Epithelial cell of esophagus (primary cell): ENCODE measurements at regions not wholly inside any gene's neighbourhood (a gene's known extent, or its start where the extent isn't known, plus 50 kb on each side); places are given as distances from the start of the nearest gene placed in this dataset.
A peak's percentile ranks its signal among the peaks of the same experiment; 100 is the strongest.

Experiments
- DNase-seq: peaks from one replicate; pipeline ENCODE4 v3.0.0; 2010; ENCODE audit warnings: low read depth
- H3K4me3 ChIP-seq: 2 replicates; pipeline ENCODE4 v1.5.1; 2011; ENCODE audit warnings: mild to moderate bottlenecking, low read length, control low read depth
- CTCF ChIP-seq: IDR thresholded peaks from 2 replicates; pipeline ENCODE4 v1.5.1; 2011; ENCODE audit warnings: low read depth, mild to moderate bottlenecking, low read length, control low read depth, inconsistent platforms; ENCODE audit not compliant: insufficient read depth; ENCODE audit errors: missing control alignments

- no peak overlapping the region for H3K4me3 ChIP-seq
- no peak for DNase-seq
- TF ChIP-seq CTCF = no peak
Measured at GRCh38 chr21:39084073-39084472, 99.2 kb downstream of the PSMG1 start.

- no peak overlapping the region for H3K4me3 ChIP-seq
- TF ChIP-seq CTCF = no peak
- DNase-seq = peak; percentile 90
Measured at GRCh38 chr21:39083377-39084008, 99.8 kb downstream of the PSMG1 start.

- peak; percentile 35 for TF ChIP-seq CTCF
- H3K4me3 ChIP-seq = peak overlapping the region; percentile 43
- DNase-seq = peak; percentile 69
Measured at GRCh38 chr21:39082656-39083376, 100.4 kb downstream of the PSMG1 start.

- DNase-seq = no peak
- H3K4me3 ChIP-seq = no peak overlapping the region
- no peak for TF ChIP-seq CTCF
Measured at GRCh38 chr21:39080366-39080765, 102.9 kb downstream of the PSMG1 start.

- no peak for TF ChIP-seq CTCF
- peak; percentile 28 for DNase-seq
- H3K4me3 ChIP-seq = no peak overlapping the region
Measured at GRCh38 chr21:39079617-39080016, 103.6 kb downstream of the PSMG1 start.

- DNase-seq = no peak
- no peak overlapping the region for H3K4me3 ChIP-seq
- TF ChIP-seq CTCF = no peak
Measured at GRCh38 chr21:39078322-39079065, 104.8 kb downstream of the PSMG1 start.
